Common myeloid progenitor, CD34-positive (primary cell): ENCODE measurements at regions not wholly inside any gene's neighbourhood (a gene's known extent, or its start where the extent isn't known, plus 50 kb on each side); places are given as distances from the start of the nearest gene placed in this dataset.
A peak's percentile ranks its signal among the peaks of the same experiment; 100 is the strongest.

ENCODE experiments used
- CTCF ChIA-PET: fragments of 350-600 bp; sonication (Branson Sonifier 250); formaldehyde crosslinking; loops from one replicate; lab custom pipeline; 2021; ENCODE audit warnings: antibody characterized with exemption; lab: Charles Lee
- POLR2A ChIA-PET: fragments of 350-600 bp; sonication (Branson Sonifier 250); formaldehyde crosslinking; loops from one replicate; lab custom pipeline; 2021; ENCODE audit warnings: antibody characterized with exemption; lab: Charles Lee
- DNase-seq, 3 donors: peaks; one replicate each; pipeline versions ENCODE4 v3.0.0 to v3.0.0-alpha.2; 2013
- H3K27ac ChIP-seq, 2 experiments: 1 replicate in 1 of 2; 2 replicates in 1 of 2; pipeline ENCODE4 v1.7.0; 2013; ENCODE audit warnings: inconsistent platforms in 2 of 2, low read length in 2 of 2, mild to moderate bottlenecking in 2 of 2, low read depth in 1 of 2, moderate library complexity in 1 of 2; ENCODE audit not compliant: severe bottlenecking in 2 of 2, insufficient read depth in 1 of 2, poor library complexity in 1 of 2
- H3K27me3 ChIP-seq, 5 experiments: replicated peaks in 2 of 5; 1 replicate in 3 of 5; 2 replicates in 2 of 5; pipeline versions ENCODE4 v1.6.1 to v1.7.0; 2013; ENCODE audit warnings: low read length in 4 of 5, mild to moderate bottlenecking in 2 of 5, moderate library complexity in 2 of 5, inconsistent platforms in 1 of 5; ENCODE audit not compliant: insufficient read depth in 5 of 5, control insufficient read depth in 4 of 5
- H3K36me3 ChIP-seq, 4 experiments: 1 replicate in 2 of 4; 2 replicates in 2 of 4; pipeline versions ENCODE4 v1.6.1 to v1.7.0; 2013; ENCODE audit warnings: low read length in 3 of 4, control low read depth in 1 of 4, mild to moderate bottlenecking in 1 of 4; ENCODE audit not compliant: control insufficient read depth in 4 of 4, insufficient read depth in 4 of 4
- H3K4me1 ChIP-seq, 4 experiments: 1 replicate in 3 of 4; 2 replicates in 1 of 4; pipeline versions ENCODE4 v1.6.1 to v1.7.1; 2013; ENCODE audit warnings: low read length in 3 of 4, mild to moderate bottlenecking in 3 of 4, control low read depth in 1 of 4, inconsistent platforms in 1 of 4, moderate library complexity in 1 of 4; ENCODE audit not compliant: control insufficient read depth in 4 of 4, insufficient read depth in 4 of 4; ENCODE audit errors: control extremely low read depth in 1 of 4
- H3K4me3 ChIP-seq, 7 experiments: 1 replicate in 4 of 7; 2 replicates in 3 of 7; pipeline versions ENCODE4 v1.5.1 to v1.7.0; 2013; ENCODE audit warnings: mild to moderate bottlenecking in 7 of 7, low read length in 6 of 7, moderate library complexity in 6 of 7, inconsistent platforms in 2 of 7, low read depth in 2 of 7, control low read depth in 1 of 7; ENCODE audit not compliant: insufficient read depth in 4 of 7, control insufficient read depth in 1 of 7; ENCODE audit errors: extremely low read depth in 1 of 7
- H3K9me3 ChIP-seq, 5 experiments: 1 replicate in 4 of 5; 2 replicates in 1 of 5; pipeline versions ENCODE4 v1.6.1 to v1.7.1; 2013; ENCODE audit warnings: low read length in 4 of 5, mild to moderate bottlenecking in 2 of 5, inconsistent platforms in 1 of 5, low read depth in 1 of 5, moderate library complexity in 1 of 5; ENCODE audit not compliant: control insufficient read depth in 4 of 5, insufficient read depth in 2 of 5; ENCODE audit errors: control extremely low read depth in 1 of 5
- WGBS: methylation state at CpG from one replicate; pipeline ENCODE4 v1.1.5; 2013; ENCODE audit not compliant: insufficient coverage; 5-methylcytosine and 5-hydroxymethylcytosine counted together

DNA sequence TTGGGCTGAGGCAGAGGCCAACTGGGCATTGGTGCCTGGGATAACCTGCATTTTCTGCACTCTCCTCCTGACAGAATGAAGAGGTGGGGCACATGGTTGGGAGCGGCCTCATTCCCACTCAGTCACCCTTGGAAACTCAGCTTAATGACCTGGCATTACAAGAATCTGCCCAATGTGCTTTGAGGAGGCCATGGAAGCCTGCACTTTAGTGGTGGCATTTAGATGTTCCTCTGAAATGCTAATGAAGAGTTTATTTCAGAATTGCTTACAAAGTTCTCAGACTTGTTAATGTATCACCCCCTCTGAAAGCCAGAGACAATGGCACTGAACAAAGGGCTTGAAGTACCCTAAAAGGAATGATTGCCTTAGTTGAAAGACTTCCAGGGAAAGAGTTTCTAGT, 71.4 kb upstream of the PARP11 start:
- Histone ChIP-seq H3K4me3 (no peak overlapping the region), H3K4me1 (peaks cover 0 to 10% (median 6%) of the 10 kb centered on the region in 4 experiments), H3K9me3 (no peaks in the 10 kb centered on the region), H3K27ac (no peak overlapping the region), H3K36me3 (no peaks in the 10 kb centered on the region), H3K27me3 (no peaks in the 10 kb centered on the region)
- ChIA-PET POLR2A (interaction anchor here (1.5 kb wide), 1 partner anchor 16 kb away, joined by 3 read pairs; no protein-coding TSS in a partner anchor), CTCF (interaction anchor here (1.0 to 1.8 kb wide), 5 partner anchors 10 to 58 kb away, joined by 3 to 6 read pairs (median 3); no protein-coding TSS in a partner anchor)
- WGBS = 100% methylated on average over 1 of the region's 1 CpG
- no peak for DNase-seq

DNA sequence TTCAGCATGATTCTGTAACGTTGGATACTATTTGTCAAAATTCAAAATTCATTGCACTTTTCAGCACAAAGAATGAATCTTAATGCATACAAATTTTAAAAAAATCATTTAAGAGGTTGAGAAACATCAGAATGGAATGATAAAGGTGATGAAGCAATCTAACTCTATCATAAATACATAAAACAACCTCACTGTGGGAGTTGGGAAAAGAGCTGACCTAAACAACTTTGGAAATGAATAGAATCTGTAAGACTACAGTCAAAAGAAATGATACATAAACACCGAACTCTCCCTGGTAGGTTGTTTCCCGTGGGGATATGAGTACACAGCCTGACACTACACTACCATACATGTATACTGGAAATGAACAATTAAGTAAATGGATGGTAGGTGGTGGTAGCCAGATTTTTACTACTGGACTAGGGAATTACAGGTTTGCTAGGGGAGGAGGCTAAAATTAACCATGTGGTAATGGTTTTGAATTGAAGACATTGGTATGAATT, 64.9 kb upstream of the PARP11 start:
- ChIA-PET POLR2A (no interaction called here), CTCF (interaction anchor here (1.7 to 2.4 kb wide), 3 partner anchors 11 to 42 kb away, joined by 4 to 8 read pairs (median 7); no protein-coding TSS in a partner anchor)
- DNase-seq = no peak

DNA sequence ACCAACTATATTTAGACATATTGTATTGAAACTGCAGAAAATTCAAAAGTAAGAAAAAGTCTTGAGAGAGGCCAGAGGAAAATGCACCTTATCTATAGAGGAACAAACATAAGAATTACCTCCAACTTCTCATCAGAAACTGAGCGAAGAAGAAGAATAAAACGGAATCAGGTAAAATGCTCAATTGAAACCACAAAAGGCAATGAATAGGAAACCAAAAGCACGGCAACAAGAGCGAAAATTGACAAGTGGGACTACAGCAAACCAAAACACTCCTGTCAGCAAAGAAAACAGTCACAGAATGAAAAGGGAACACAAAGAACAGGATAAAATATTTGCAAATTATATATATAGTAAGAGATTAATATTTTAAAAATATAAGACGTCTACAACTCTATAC, 61.9 kb upstream of the PARP11 start:
- Histone ChIP-seq H3K27ac (peak overlapping the region in 1 of 2 experiments; percentile 32), H3K4me3 (peak overlapping the region in 2 of 7 experiments; percentile 1 to 34), H3K9me3 (no peaks in the 10 kb centered on the region), H3K4me1 (peaks cover 18 to 57% (median 45%) of the 10 kb centered on the region in 4 experiments), H3K36me3 (no peaks in the 10 kb centered on the region), H3K27me3 (no peaks in the 10 kb centered on the region)
- 0% methylated on average over 4 of the region's 5 CpGs for WGBS
- POLR2A ChIA-PET = interaction anchor here (1.1 to 1.8 kb wide), 2 partner anchors 27 to 46 kb away, joined by 3 to 6 read pairs; no protein-coding TSS in a partner anchor
- CTCF ChIA-PET = interaction anchor here (1.0 to 7.6 kb wide), 6 partner anchors 9 to 49 kb away, joined by 3 to 64 read pairs (median 6); no protein-coding TSS in a partner anchor
- peak in 2 of 3 donors; percentile 60 to 75 for DNase-seq

More for the DNA sequence above, 64.9 kb upstream of the PARP11 start:
- no peaks in the 10 kb centered on the region for H3K36me3 ChIP-seq
- H3K4me1 ChIP-seq = peaks cover 8 to 29% (median 18%) of the 10 kb centered on the region in 4 experiments
- H3K27ac ChIP-seq = no peak overlapping the region
- no peaks in the 10 kb centered on the region for H3K27me3 ChIP-seq
- H3K9me3 ChIP-seq = no peaks in the 10 kb centered on the region
- no peak overlapping the region for H3K4me3 ChIP-seq
- WGBS = no CpG with 5 or more reads among the region's 3 CpGs

DNA sequence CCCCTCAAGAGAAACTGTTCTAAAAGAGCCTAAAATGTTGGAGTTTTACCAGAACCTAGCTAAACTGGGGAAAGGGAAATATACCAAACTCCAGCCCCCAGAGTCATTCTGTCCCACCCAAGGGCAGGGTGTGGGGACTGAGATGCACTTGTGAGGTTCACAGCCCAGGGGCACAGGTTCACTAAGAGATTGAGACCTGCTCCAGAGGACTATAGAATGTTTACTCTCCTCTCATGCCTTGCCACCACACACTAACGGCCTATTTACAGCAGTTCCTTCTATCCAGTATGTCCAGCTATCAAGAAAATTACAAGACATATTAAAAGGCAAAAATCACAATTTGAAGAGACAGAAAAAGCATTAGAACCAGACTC, 60.6 kb upstream of the PARP11 start:
- 0% methylated on average over 1 of the region's 1 CpG for WGBS
- DNase-seq = peak in 1 of 3 donors; percentile 9
- POLR2A ChIA-PET = interaction anchor here (0.5 to 1.8 kb wide), 4 partner anchors 19 to 45 kb away, joined by 3 to 6 read pairs (median 3); no protein-coding TSS in a partner anchor
- Histone ChIP-seq H3K27me3 (no peaks in the 10 kb centered on the region), H3K4me1 (peaks cover 25 to 70% (median 57%) of the 10 kb centered on the region in 4 experiments), H3K9me3 (no peaks in the 10 kb centered on the region), H3K4me3 (peak overlapping the region in 4 of 7 experiments; percentile 9 to 53 (median 14)), H3K27ac (peak overlapping the region; percentile 52 to 72), H3K36me3 (no peaks in the 10 kb centered on the region)
- CTCF ChIA-PET = interaction anchor here (0.9 to 7.6 kb wide), 8 partner anchors 10 to 57 kb away, joined by 3 to 64 read pairs (median 4); no protein-coding TSS in a partner anchor

DNA sequence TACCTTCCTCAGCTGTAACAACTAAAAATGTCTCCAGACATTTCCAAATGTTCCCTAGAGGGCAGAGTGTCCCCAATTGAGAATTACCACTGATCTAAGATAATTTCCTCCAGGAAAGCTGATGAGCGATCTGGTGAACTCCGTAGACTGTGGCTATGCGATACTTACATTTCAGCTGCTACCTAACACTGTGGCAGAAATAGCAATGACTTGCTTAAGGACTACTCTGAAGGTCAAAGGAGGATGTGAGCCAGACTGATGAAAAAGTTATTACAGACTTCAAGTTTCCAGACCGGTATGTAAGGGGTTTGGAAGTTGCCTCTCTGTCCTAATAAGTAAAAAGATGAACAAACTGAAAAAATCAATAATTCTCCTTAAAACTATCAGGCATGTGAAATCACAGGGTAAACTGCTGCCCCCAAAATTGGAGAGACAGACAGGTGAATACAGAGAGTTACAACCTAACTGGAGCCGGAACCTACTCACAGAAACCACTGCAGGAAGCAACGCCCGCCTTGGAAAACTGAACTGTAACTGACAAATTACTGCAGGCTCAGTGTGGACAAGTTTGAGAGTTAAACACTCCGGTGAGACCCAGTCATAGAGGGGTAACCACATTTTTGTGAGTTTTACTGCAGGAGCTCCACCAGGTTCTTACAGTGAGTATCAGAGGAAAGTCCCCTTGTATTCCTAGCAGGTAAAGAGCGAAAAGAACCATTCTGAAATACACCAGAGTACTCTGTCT, 60.0 kb upstream of the PARP11 start:
- ChIA-PET POLR2A (interaction anchor here (0.5 to 1.8 kb wide), 3 partner anchors 19 to 40 kb away, joined by 3 to 6 read pairs (median 3); no protein-coding TSS in a partner anchor), CTCF (interaction anchor here (0.9 to 7.6 kb wide), 8 partner anchors 11 to 58 kb away, joined by 3 to 64 read pairs (median 4); no protein-coding TSS in a partner anchor)
- peaks cover 25 to 75% (median 63%) of the 10 kb centered on the region in 4 experiments for H3K4me1 ChIP-seq
- H3K36me3 ChIP-seq = no peaks in the 10 kb centered on the region
- WGBS = 18% methylated on average over 5 of the region's 9 CpGs
- peak; percentile 29 to 81 (median 58) for DNase-seq
- no peaks in the 10 kb centered on the region for H3K27me3 ChIP-seq
- no peaks in the 10 kb centered on the region for H3K9me3 ChIP-seq
- H3K4me3 ChIP-seq = peak overlapping the region in 4 of 7 experiments; percentile 9 to 53 (median 14)
- H3K27ac ChIP-seq = peak overlapping the region; percentile 52 to 72

DNA sequence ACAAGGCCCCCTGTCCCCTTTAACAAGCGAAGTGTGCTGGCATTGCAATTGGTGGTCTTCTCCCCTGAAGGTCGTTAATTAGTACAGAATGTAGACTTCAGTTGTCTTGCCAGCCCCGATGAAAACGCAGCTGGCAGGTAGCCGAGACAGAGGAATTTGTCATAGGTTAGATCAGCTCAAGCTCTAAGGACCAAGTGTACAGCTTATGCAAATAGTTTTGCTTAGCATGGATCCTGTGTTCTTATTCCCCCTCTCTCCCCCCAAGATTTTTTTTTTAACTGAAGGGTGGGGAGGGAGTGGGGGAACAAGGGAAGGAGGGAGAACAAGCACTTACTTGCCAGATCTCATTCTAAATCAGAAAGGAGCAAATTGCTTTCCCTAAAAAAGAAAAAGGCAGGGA, 58.6 kb upstream of the PARP11 start:
- WGBS = 73% methylated on average over 5 of the region's 5 CpGs

More for the DNA sequence above, 58.6 kb upstream of the PARP11 start:
- H3K4me3 ChIP-seq = no peak overlapping the region
- H3K9me3 ChIP-seq = no peaks in the 10 kb centered on the region
- peaks cover 25 to 82% (median 69%) of the 10 kb centered on the region in 4 experiments for H3K4me1 ChIP-seq
- ChIA-PET POLR2A (no interaction called here), CTCF (interaction anchor here (1.1 to 7.6 kb wide), 4 partner anchors 31 to 345 kb away, joined by 3 to 64 read pairs (median 3); no protein-coding TSS in a partner anchor)
- peak in 2 of 3 donors; percentile 17 to 24 for DNase-seq
- no peak overlapping the region for H3K27ac ChIP-seq
- H3K27me3 ChIP-seq = no peaks in the 10 kb centered on the region
- no peaks in the 10 kb centered on the region for H3K36me3 ChIP-seq
